COLO829 (cell line): ENCODE measurements at regions not wholly inside any gene's neighbourhood (a gene's known extent, or its start where the extent isn't known, plus 50 kb on each side); places are given as distances from the start of the nearest gene placed in this dataset.
"Not testable (repeated sequence)": the region's sequence is repeated elsewhere in the genome, so short reads cannot be mapped to it uniquely, and the experiment has no call there.

Source experiments
- DNase-seq: peaks from one replicate; pipeline ENCODE4 v3.0.0; 2012; ENCODE audit warnings: low spot score

- not testable (repeated sequence) for DNase-seq
These were observed 56.9 kb upstream of the NBPF20 start for GRCh38 chr1:145482214-145482860.

GRCh38 chr1:145475962-145476361 lies 50.6 kb upstream of the NBPF20 start:
- DNase-seq: not testable (repeated sequence)

- not testable (repeated sequence) for DNase-seq
These were observed 50.0 kb upstream of the NBPF20 start for GRCh38 chr1:145475369-145475915.
